Stomach (tissue), 8 donors: ENCODE measurements at regions not wholly inside any gene's neighbourhood (a gene's known extent, or its start where the extent isn't known, plus 50 kb on each side); places are given as distances from the start of the nearest gene placed in this dataset.

Experiments used
- DNase-seq, 2 donors: peaks; one replicate each; pipeline versions ENCODE4 v3.0.0 to v3.0.0-alpha.2; 2013 to 2019
- H3K27ac ChIP-seq, 5 donors: fragments of 200-600 bp in 4 of 5; sonication (generic) in 4 of 5; one replicate each; pipeline ENCODE4 v1.5.1; 2013 to 2019; ENCODE audit warnings: mild to moderate bottlenecking in 1 of 5, moderate library complexity in 1 of 5
- H3K27me3 ChIP-seq, 3 donors: fragments of 200-600 bp; sonication (generic); one replicate each; pipeline ENCODE4 v1.5.1; 2017 to 2019; ENCODE audit warnings: mixed run types in 1 of 3
- H3K36me3 ChIP-seq, 4 donors: fragments of 200-600 bp; sonication (generic); 1 replicate in 3 of 4; 2 replicates in 1 of 4; pipeline ENCODE4 v1.5.1; 2016 to 2019
- H3K4me1 ChIP-seq, 4 donors: fragments of 200-600 bp; sonication (generic); one replicate each; pipeline ENCODE4 v1.5.1; 2016 to 2019
- H3K4me3 ChIP-seq, 4 donors: fragments of 200-600 bp; sonication (generic) in 3 of 4; one replicate each; pipeline ENCODE4 v1.5.1; 2016 to 2019; ENCODE audit warnings: mild to moderate bottlenecking in 1 of 4
- H3K9me3 ChIP-seq, 4 donors: fragments of 200-600 bp; sonication (generic); one replicate each; pipeline ENCODE4 v1.5.1; 2016 to 2019
- EP300 ChIP-seq: sonication (generic); formaldehyde crosslinking; IDR thresholded peaks from one replicate; pipeline ENCODE4 v1.6.1; 2017; ENCODE audit warnings: antibody characterized with exemption
- POLR2A ChIP-seq, 4 donors: fragments of 450-650 bp; IDR thresholded peaks; one replicate each; pipeline ENCODE4 v1.6.1; 2016; ENCODE audit warnings: antibody characterized with exemption in 4 of 4, control low read depth in 2 of 4, mild to moderate bottlenecking in 1 of 4, moderate library complexity in 1 of 4
- POLR2AphosphoS5 ChIP-seq, 3 donors: sonication (generic); formaldehyde crosslinking; IDR thresholded peaks; one replicate each; pipeline ENCODE4 v1.6.1; 2016; ENCODE audit warnings: antibody characterized with exemption in 3 of 3
- WGBS, 5 donors: extraction: QIAGEN DNeasy Blood & Tissue Kit in 3 of 5; methylation state at CpG; one replicate each; pipeline versions ENCODE4 v1.1.5 to v1.1.7; 2013 to 2018; 5-methylcytosine and 5-hydroxymethylcytosine counted together
- intact Hi-C: fragments of 100-400 bp; cut with DNase I; formaldehyde crosslinking; loops from one replicate; pipeline ENCODE4 v1.15.1; 2023; ENCODE audit warnings: low total_unique reads
- TF ChIP-seq, protein P1 (sequence below), 7 experiments: fragments of 450-650 bp in 4 of 7; fragments of 200-600 bp in 3 of 7; sonication (generic) in 3 of 7; IDR thresholded peaks; one replicate each; pipeline ENCODE4 v1.5.1; 2016 to 2019; ENCODE audit warnings: antibody characterized with exemption in 7 of 7, control low read depth in 2 of 7, mild to moderate bottlenecking in 1 of 7
- donor health status: healthy with polysubstance abuse.
- donor health status: Bipolar disorder and iron deficiency.
- donor health status: healthy.

DNA sequence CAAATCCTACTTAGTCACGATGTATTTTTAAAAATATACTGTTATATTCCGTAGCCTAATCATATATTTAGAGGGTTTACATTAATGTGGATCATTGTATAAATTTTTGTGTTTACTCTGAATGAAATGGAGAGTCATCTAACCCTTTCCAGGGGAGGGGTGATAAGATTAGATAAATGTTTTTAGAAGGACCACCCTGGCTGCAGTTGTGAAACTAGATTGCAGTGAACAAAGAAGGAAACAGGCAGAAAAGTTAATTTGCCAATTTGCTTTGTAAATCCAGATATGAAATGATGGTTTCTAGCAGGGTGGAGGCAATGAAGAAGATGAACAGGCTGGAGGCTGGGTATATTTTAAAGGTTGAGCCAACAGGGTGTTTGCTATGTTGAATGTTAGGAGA is 477.7 kb upstream of the ZMIZ1 start:
- H3K4me3 ChIP-seq, result no peak overlapping the region
- H3K9me3 ChIP-seq, result no peaks in the 10 kb centered on the region
- whole genome bisulfite sequencing, 5 donors, result 82 to 88% (median 85%) methylated on average over 2 of the region's 2 CpGs
- no peak overlapping the region for H3K27ac ChIP-seq
- peaks cover 5 to 25% (median 12%) of the 10 kb centered on the region in 4 donors for H3K4me1 ChIP-seq
- H3K27me3 ChIP-seq, result no peaks in the 10 kb centered on the region
- no peak for TF ChIP-seq EP300
- TF ChIP-seq, protein P1, sequence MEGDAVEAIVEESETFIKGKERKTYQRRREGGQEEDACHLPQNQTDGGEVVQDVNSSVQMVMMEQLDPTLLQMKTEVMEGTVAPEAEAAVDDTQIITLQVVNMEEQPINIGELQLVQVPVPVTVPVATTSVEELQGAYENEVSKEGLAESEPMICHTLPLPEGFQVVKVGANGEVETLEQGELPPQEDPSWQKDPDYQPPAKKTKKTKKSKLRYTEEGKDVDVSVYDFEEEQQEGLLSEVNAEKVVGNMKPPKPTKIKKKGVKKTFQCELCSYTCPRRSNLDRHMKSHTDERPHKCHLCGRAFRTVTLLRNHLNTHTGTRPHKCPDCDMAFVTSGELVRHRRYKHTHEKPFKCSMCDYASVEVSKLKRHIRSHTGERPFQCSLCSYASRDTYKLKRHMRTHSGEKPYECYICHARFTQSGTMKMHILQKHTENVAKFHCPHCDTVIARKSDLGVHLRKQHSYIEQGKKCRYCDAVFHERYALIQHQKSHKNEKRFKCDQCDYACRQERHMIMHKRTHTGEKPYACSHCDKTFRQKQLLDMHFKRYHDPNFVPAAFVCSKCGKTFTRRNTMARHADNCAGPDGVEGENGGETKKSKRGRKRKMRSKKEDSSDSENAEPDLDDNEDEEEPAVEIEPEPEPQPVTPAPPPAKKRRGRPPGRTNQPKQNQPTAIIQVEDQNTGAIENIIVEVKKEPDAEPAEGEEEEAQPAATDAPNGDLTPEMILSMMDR (IDR thresholded peaks at IDR 0.05), result no peak
- TF ChIP-seq POLR2AphosphoS5 (IDR thresholded peaks at IDR 0.05), result no peak
- no peak for TF ChIP-seq POLR2A (IDR thresholded peaks at IDR 0.05)
- no peak for DNase-seq
- H3K36me3 ChIP-seq, result no peaks in the 10 kb centered on the region
- intact Hi-C loops, result no loop called here

DNA sequence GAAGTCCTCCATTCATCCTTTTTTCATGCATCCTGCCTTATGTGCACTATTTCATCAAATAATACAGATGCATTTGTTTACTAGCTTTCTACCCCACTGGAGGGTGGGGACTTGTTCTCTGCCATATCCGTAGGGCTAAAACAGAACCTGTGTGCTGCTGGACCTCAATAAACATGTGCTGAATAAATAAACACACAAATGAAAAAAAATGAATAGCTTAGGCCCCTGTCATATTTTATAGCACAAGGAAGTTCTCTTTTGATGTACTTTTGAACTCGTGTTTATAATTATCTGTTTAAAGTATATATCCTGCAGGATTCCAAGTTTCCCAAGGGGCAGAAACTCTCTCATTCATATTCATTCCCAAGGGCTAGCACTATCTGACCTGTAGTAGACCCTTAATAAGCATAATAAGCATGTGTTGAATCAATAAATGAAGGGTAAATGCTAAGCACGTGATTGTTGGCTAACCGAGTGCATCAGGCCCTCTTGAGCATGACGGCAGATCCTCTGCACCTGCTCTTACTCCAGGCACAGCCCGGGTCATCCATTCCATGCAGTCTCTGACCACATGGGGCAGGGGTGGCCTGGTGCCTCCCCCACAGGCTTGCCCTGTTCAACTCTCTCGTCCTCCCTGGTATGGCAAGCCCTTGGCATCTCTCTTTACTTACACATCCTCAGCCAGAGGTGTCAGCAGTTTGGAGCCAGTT is 474.1 kb upstream of the ZMIZ1 start:
- H3K4me1 ChIP-seq, result peaks cover 0 to 4% (median 0%) of the 10 kb centered on the region in 4 donors
- DNase-seq, result no peak
- TF ChIP-seq POLR2AphosphoS5 (IDR thresholded peaks at IDR 0.05), result no peak
- TF ChIP-seq POLR2A (IDR thresholded peaks at IDR 0.05), result no peak
- TF ChIP-seq EP300, result no peak
- TF ChIP-seq, protein P1 (IDR thresholded peaks at IDR 0.05), result no peak
- no peak overlapping the region for H3K4me3 ChIP-seq
- no peaks in the 10 kb centered on the region for H3K9me3 ChIP-seq
- 60 to 74% (median 65%) methylated on average over 7 of the region's 7 CpGs for WGBS, 5 donors
- H3K27ac ChIP-seq, result no peak overlapping the region
- intact Hi-C loops, result no loop called here
- H3K27me3 ChIP-seq, result no peaks in the 10 kb centered on the region
- no peaks in the 10 kb centered on the region for H3K36me3 ChIP-seq

DNA sequence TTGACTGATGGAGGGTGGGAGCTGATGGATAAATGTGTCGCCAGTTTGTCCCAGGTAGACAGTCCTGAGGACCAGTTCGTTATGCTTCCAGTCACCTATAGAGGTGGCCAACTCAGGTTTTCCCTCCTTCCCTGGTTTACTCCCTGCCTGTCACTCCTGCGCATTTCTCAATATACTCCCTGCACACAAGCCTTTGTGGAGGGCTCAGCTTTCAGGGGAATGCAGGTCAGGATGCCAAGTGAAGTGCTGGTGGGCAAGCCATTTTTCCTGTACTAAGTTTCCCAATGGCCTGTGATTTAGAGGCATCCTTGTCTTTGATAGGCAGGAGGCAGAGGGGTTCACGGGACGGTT is 473.5 kb upstream of the ZMIZ1 start:
- WGBS, 5 donors, result 46 to 72% (median 53%) methylated on average over 4 to 5 of the region's 5 CpGs
- no peak for TF ChIP-seq POLR2AphosphoS5 (IDR thresholded peaks at IDR 0.05)
- no peak for TF ChIP-seq EP300
- TF ChIP-seq POLR2A (IDR thresholded peaks at IDR 0.05), result no peak
- Histone ChIP-seq H3K27me3 (no peaks in the 10 kb centered on the region), H3K4me3 (no peak overlapping the region), H3K9me3 (no peaks in the 10 kb centered on the region), H3K36me3 (no peaks in the 10 kb centered on the region), H3K27ac (no peak overlapping the region), H3K4me1 (no peaks in the 10 kb centered on the region)
- intact Hi-C loops, result no loop called here
- DNase-seq, result no peak

DNA sequence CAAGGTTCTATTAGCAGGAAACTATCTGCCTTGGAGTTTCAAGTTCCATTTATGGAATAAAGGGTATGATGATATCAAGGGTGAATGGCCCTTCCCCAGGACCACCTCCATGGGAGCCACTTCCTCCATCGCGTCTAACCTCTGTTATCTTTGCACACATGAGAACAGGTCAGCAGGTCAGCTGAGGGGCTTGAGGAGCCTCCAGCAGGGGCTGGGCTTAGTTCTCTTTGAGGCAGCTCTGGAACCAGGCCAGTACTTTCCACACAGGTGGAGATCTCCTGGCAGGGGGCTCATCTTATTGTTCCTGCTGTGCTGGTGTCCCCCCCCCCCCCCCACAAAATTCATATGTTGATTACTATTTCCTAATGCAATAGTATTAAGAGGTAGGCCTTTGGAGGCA is 472.2 kb upstream of the ZMIZ1 start:
- H3K36me3 ChIP-seq, result no peaks in the 10 kb centered on the region
- 64 to 91% (median 79%) methylated on average over 2 of the region's 2 CpGs for WGBS, 5 donors
- no peak for TF ChIP-seq POLR2AphosphoS5 (IDR thresholded peaks at IDR 0.05)
- no peak for TF ChIP-seq EP300
- TF ChIP-seq POLR2A (IDR thresholded peaks at IDR 0.05), result no peak
- TF ChIP-seq, protein P1 (IDR thresholded peaks at IDR 0.05), result no peak
- no peaks in the 10 kb centered on the region for H3K27me3 ChIP-seq
- no peak overlapping the region for H3K27ac ChIP-seq
- no peaks in the 10 kb centered on the region for H3K4me1 ChIP-seq
- H3K9me3 ChIP-seq, result no peaks in the 10 kb centered on the region
- H3K4me3 ChIP-seq, result no peak overlapping the region
- no peak for DNase-seq
- intact Hi-C loops, result no loop called here

DNA sequence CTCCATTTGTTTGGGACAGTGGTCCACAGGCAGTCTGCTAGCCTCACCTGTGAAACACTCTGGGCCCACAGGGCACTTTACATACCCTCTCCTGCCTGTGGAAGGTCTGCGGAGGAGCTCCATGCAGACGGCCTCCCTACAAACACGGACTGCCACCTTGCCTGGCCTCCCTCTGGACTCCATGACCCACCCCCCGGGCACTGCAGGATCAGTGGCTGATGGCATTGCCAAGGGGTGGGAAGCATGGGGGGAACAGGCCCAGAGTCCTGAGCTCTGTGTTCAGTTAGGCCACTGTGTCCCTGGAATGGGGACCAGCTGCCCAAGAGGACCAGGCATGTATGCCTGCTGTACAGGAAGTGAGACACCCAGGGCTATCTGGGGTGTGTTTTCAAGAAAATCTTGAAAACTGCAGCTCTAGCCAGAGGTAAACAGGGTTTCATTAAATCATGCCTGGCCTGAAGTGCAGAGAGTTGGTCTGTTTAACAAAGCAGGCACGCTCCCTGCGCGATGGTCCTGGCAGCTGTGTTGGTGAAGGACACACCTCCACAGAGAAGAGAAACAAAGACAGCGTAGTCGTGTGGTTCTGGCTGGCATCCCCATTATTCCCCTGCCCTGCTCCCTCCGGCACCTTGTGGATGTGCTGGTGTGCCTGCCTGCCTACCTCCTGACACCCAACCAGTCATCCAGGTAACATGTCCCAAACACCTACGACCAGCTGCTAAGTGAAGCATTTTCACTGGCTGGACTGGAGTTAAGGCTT is 470.8 kb upstream of the ZMIZ1 start:
- no peak for DNase-seq
- no peaks in the 10 kb centered on the region for H3K9me3 ChIP-seq
- TF ChIP-seq EP300 (no peak), POLR2AphosphoS5 (IDR thresholded peaks at IDR 0.05) (no peak), POLR2A (IDR thresholded peaks at IDR 0.05) (no peak)
- TF ChIP-seq, protein P1 (IDR thresholded peaks at IDR 0.05), result no peak
- no peaks in the 10 kb centered on the region for H3K27me3 ChIP-seq
- intact Hi-C loops, result no loop called here
- no peaks in the 10 kb centered on the region for H3K4me1 ChIP-seq
- no peak overlapping the region for H3K4me3 ChIP-seq
- no peak overlapping the region for H3K27ac ChIP-seq
- no peaks in the 10 kb centered on the region for H3K36me3 ChIP-seq
- 78 to 88% (median 85%) methylated on average over 8 to 11 of the region's 11 CpGs for WGBS, 5 donors
